ENCODE measurements at regions not wholly inside any gene's neighbourhood (a gene's known extent, or its start where the extent isn't known, plus 50 kb on each side); places are given as distances from the start of the nearest gene placed in this dataset.

DNA sequence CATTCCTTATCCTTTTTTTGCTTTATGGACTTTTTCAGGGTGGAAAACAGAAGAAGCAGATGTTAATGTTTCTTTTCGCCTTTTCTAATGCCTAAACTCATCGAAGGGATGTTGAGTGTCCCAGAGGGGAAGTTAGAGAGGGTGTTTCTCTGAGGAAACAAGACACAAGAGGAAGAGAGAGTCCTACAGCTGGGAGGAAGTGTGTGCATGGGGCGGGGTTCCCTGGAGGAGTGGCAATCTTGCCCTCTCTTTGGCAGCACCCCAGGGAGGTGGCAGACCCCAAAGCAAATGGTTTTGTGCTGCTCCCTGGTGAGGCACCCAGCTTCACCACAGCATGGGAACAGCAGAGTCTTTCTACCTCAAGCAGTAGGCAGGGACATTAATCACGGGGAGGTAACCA lies 377.6 kb downstream of the RND3 start:
- no peak overlapping the region for H3K27ac ChIP-seq
- TF ChIP-seq, protein P1, sequence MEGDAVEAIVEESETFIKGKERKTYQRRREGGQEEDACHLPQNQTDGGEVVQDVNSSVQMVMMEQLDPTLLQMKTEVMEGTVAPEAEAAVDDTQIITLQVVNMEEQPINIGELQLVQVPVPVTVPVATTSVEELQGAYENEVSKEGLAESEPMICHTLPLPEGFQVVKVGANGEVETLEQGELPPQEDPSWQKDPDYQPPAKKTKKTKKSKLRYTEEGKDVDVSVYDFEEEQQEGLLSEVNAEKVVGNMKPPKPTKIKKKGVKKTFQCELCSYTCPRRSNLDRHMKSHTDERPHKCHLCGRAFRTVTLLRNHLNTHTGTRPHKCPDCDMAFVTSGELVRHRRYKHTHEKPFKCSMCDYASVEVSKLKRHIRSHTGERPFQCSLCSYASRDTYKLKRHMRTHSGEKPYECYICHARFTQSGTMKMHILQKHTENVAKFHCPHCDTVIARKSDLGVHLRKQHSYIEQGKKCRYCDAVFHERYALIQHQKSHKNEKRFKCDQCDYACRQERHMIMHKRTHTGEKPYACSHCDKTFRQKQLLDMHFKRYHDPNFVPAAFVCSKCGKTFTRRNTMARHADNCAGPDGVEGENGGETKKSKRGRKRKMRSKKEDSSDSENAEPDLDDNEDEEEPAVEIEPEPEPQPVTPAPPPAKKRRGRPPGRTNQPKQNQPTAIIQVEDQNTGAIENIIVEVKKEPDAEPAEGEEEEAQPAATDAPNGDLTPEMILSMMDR (conservative IDR thresholded peaks at IDR 0.05), result no peak
- no peak for TF ChIP-seq ZFX (IDR thresholded peaks at IDR 0.05)

DNA sequence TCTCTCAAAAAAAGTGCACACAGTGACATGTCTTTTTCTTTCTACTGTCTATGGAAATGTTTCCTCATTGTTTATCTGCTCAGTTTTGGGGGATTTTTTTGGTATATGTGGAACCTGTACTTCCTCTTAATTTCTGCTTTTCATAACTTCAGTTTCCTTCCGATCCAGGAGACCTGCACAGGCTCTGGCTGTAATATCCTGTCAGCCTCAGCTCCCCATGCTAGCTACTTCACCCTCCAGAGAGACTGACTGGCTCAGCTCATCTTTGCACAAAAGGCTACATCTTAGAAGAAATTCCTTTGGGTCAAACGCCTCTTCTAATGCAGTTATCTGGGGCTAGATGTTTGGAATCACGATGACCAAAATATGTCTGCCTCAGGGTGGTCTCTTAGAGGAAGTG lies 378.4 kb downstream of the RND3 start:
- TF ChIP-seq, protein P1 (conservative IDR thresholded peaks at IDR 0.05), result no peak
- TF ChIP-seq ZFX (IDR thresholded peaks at IDR 0.05), result no peak
- no peak overlapping the region for H3K27ac ChIP-seq

DNA sequence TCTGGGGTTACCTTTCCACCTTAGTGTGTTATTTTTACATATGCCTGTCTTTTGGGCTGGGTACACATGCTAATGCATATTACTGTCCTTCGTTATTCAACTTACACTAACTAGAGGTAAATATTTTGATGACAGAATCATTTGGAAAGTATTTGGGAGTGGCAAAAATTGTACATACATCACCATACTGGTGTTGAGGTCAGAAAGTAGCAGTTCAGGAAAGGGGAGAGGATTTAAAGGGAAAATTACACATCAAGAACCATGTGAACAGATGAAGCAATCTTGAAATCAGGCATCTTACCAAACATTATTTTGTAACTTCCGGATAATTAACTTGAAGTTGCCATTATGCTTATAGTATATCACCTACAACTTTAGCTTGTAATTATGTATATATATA lies 379.7 kb downstream of the RND3 start:
- H3K27ac ChIP-seq, result no peak overlapping the region
- no peak for TF ChIP-seq ZFX (IDR thresholded peaks at IDR 0.05)
- TF ChIP-seq, protein P1 (conservative IDR thresholded peaks at IDR 0.05), result no peak

DNA sequence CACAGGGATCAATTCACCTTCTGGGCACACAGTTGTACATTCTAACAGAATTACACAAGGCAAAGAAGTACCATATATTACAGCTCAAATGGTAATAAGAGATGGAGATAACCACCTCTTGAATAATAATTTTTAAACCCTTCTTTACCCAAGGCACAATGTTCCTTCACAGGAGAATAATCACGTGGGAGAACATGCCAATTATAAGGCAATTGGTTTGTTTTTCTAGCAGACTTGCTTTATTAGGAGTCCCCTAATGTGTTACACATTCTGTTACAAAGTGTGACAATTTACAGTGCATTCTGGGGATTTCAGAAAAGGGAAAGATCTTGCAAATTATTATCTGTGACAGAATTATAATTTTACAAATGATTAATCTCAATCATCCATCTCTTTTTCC lies 380.3 kb downstream of the RND3 start:
- H3K27ac ChIP-seq, result no peak overlapping the region
- no peak for TF ChIP-seq ZFX (IDR thresholded peaks at IDR 0.05)
- TF ChIP-seq, protein P1 (conservative IDR thresholded peaks at IDR 0.05), result no peak

DNA sequence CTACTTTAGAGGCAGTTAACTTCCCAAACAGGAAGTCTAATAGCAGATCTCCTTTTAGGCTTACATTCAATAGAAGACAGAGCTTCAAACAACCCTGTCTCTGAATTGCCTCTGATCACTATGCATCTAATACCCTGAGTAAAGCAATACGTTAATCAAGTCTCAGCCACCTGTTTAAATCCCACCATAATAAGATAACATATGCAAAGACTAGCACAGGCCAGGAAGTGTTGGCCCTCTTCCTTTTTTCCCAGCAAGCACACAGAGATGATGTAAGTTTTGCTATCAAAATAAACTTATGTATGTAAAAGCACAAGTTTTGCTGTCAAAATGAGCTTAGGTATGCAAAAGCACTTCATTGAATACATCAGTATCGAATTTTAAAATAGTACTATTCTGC lies 385.5 kb downstream of the RND3 start:
- no peak overlapping the region for H3K27ac ChIP-seq
- TF ChIP-seq ZFX (IDR thresholded peaks at IDR 0.05), result no peak
- TF ChIP-seq, protein P1 (conservative IDR thresholded peaks at IDR 0.05), result no peak

DNA sequence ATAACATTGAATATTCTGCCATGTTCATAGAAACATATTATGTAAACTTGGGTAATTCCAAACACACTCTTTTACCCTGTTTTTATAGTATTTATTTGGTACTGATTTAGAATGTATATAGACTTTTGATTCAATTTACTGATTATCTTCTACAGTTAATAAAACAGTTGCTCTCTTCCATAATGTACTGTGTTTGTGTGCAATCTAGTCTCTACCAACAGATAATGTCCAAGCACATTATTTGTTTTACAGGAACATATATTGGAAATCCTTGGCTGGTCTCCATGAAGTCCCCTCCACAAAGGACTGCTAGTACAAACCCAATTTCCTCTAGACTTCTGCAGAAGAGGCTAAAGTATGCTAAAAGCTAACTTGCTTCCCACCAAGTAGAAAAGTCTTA lies 386.6 kb downstream of the RND3 start:
- TF ChIP-seq, protein P1 (conservative IDR thresholded peaks at IDR 0.05), result no peak
- no peak for TF ChIP-seq ZFX (IDR thresholded peaks at IDR 0.05)
- no peak overlapping the region for H3K27ac ChIP-seq

DNA sequence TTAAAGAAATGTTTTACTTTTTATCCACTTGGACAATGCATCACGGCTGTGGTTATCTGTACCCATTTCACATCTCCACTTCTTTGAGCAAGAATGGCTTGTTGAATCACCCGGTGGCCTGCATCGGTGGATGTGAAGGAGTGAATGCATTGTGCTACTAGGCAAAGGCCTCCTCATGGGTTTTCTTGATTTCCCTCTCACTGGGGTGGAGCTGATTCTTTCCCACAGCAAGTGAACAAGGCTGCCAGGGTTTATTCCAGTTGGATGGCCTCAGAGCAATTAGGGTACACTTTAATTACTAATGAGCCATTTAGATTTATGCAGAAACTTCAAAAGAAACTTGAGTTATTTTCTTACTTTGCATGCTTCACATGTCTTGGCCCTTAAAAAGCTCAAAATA lies 387.1 kb downstream of the RND3 start:
- TF ChIP-seq ZFX (IDR thresholded peaks at IDR 0.05), result no peak
- TF ChIP-seq, protein P1 (conservative IDR thresholded peaks at IDR 0.05), result no peak
- peak overlapping the region; percentile 81; the same call in 1 of the 2 replicates for H3K27ac ChIP-seq

All from C4-2B (cell line).